Posterior vena cava (tissue), 2 donors: ENCODE measurements at regions not wholly inside any gene's neighbourhood (a gene's known extent, or its start where the extent isn't known, plus 50 kb on each side); places are given as distances from the start of the nearest gene placed in this dataset.

Experiments used
- DNase-seq: peaks from one replicate; pipeline ENCODE4 v3.0.0-alpha.2; 2020; ENCODE audit warnings: low spot score
- intact Hi-C, 2 donors: fragments of 100-400 bp; cut with DNase I; formaldehyde crosslinking; loops; one replicate each; pipeline versions ENCODE4 v1.14.1 to v1.14.2; 2022 to 2023
- donor health status: DM: yes; HTN: yes; CAD: no.
- donor health status: DM: yes; HTN: yes; CAD: no.

GRCh38 chr4:104989371-104989770 lies 157.3 kb upstream of the TET2 start:
- intact Hi-C loops = no loop called here
- no peak for DNase-seq

GRCh38 chr4:105002278-105002677 lies 144.4 kb upstream of the TET2 start:
- DNase-seq = no peak
- intact Hi-C loops = no loop called here

- DNase-seq = no peak
- intact Hi-C loops = loop anchor here in 1 of 2 donors (10.0 kb wide), 1 partner anchor 831 kb away; no protein-coding TSS in a partner anchor
Observed at GRCh38 chr4:105014234-105014633, 132.4 kb upstream of the TET2 start.

- intact Hi-C loops = loop anchor here in 1 of 2 donors (10.0 kb wide), 1 partner anchor 830 kb away; no protein-coding TSS in a partner anchor
- no peak for DNase-seq
Observed at GRCh38 chr4:105014635-105015034, 132.0 kb upstream of the TET2 start.

- no peak for DNase-seq
- intact Hi-C loops = loop anchor here in 1 of 2 donors (10.0 kb wide), 1 partner anchor 829 kb away; no protein-coding TSS in a partner anchor
Observed at GRCh38 chr4:105015750-105016149, 130.9 kb upstream of the TET2 start.

- intact Hi-C loops = no loop called here
- DNase-seq = peak; percentile 30
Observed at GRCh38 chr4:105022811-105023667, 123.6 kb upstream of the TET2 start.

- intact Hi-C loops = no loop called here
- no peak for DNase-seq
Observed at GRCh38 chr4:105023668-105024055, 123.0 kb upstream of the TET2 start.

- intact Hi-C loops = no loop called here
- no peak for DNase-seq
Observed at GRCh38 chr4:105025263-105026017, 121.2 kb upstream of the TET2 start.

- no peak for DNase-seq
- intact Hi-C loops = no loop called here
Observed at GRCh38 chr4:105036991-105037390, 109.7 kb upstream of the TET2 start.

- DNase-seq = no peak
- intact Hi-C loops = no loop called here
Observed at GRCh38 chr4:105042451-105042850, 104.2 kb upstream of the TET2 start.

DNA sequence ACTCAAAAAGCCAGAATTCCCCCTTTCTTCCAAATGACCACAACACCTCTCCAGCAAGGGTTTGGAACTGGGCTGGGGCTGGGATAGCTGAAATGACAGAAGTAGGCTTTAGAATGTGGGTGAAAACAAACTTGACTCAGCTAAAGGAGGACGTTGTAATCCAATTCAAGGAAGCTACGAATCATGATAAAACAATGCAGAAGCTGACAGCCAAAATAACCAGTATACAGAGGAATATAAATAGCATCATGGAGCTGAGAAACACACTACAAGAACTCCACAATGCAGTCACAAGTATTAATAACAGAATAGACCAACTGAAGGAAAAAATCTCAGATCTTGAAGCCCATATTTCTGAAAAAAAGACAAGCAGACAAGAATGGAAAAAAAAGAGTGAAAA lies 95.8 kb upstream of the TET2 start:
- no peak for DNase-seq
- intact Hi-C loops = no loop called here

- intact Hi-C loops = no loop called here
- DNase-seq = no peak
Observed at GRCh38 chr4:105057370-105058105, 89.1 kb upstream of the TET2 start.

DNA sequence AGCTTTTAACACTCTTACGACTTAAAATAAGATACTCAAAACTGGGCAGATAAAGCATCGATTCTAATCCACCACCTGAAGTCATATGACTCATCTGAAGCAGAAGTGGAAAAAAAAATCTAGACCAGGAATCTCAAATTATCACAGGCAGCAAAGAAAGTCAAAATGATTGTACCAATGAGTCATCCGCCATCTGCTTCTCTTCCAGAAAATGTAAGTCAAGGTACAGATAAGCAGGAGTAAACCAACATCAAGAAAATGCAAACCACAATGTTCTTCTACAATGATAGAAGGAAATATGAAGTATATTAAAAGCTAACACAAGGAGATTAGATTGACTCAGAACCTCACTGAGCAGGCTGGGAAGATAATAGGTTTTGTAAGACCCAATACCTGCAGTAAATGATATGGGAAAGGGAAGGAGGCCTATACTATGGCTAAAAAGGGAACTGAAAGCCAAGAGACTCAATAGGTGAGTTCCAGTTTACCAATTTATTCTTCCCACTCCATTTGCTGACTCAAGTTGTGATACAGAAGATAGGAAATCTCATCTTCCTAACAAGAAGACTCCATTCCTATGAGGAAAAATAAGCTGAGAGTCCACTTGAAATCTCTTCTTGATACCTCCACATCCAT lies 88.4 kb upstream of the TET2 start:
- intact Hi-C loops = no loop called here
- DNase-seq = no peak

DNA sequence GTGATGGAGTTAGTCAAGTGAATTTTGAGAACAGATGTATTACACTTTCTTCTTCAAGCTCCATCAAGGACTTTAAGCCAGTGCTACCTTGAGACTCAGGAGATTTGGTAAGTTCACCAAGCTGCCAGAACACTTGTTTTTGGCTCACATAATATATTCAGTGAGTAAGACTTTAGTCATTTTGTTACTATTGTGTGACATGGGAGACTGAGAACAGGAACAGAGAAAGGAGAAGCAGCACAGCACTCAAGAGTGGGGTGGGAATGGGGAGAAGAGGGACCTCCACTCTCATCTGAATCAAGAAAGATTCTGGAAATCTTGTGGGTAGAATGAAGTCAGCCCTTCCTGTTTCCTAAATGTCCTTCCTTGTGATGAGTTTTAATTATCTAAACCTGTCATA lies 87.3 kb upstream of the TET2 start:
- intact Hi-C loops = no loop called here
- DNase-seq = no peak

- intact Hi-C loops = no loop called here
- DNase-seq = no peak
Observed at GRCh38 chr4:105060628-105061027, 86.0 kb upstream of the TET2 start.

GRCh38 chr4:105061136-105061696 lies 85.5 kb upstream of the TET2 start:
- no peak for DNase-seq
- intact Hi-C loops = no loop called here

DNA sequence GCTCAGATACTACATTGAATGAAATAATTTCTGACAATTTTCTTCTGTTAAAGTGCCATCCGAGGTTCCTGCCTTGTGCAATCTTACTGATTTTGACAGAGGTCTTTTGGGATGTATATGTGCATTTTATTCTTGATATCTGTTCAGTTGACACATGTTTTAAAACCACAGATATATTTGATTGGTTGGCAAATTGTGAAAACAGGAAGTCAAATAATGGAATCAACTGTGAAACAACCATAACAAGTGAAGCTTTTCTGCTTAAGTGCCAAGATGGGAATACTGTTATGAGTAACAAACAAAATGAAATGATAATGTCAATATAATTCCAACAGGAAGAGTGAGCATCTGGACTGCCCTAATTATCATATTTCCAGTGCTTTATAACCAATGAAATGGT lies 84.9 kb upstream of the TET2 start:
- intact Hi-C loops = no loop called here
- no peak for DNase-seq

DNA sequence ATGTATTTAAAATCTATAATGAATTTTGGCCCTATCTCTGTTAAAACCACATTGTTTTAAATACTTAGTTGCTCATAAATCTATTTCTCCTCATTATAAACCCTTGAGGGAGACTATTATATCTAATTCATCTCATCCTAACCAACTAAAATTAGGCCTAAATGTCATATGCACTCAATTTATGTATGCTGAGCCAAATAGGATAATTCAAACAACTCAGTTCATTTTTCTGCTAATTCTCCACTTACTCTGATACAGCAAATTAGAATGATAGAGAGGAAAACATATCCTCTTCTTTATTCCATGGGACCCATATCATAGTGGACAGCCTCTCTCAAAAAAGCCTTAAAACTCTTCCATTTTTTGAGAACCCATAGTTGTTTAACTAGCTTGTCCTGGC lies 80.3 kb upstream of the TET2 start:
- DNase-seq = no peak
- intact Hi-C loops = no loop called here

GRCh38 chr4:105067431-105067830 lies 79.2 kb upstream of the TET2 start:
- DNase-seq = no peak
- intact Hi-C loops = no loop called here
